Neural progenitor cell (in vitro differentiated cells): ENCODE measurements at regions not wholly inside any gene's neighbourhood (a gene's known extent, or its start where the extent isn't known, plus 50 kb on each side); places are given as distances from the start of the nearest gene placed in this dataset.
"Not testable (repeated sequence)": the region's sequence is repeated elsewhere in the genome, so short reads cannot be mapped to it uniquely, and the experiment has no call there.

Experiments
- EZH2 ChIP-seq: fragments of 200-600 bp; sonication (generic); IDR thresholded peaks from 2 replicates; pipeline ENCODE4 v1.6.1; 2017; ENCODE audit warnings: antibody characterized with exemption, mild to moderate bottlenecking, moderate library complexity
- EZH2phosphoT487 ChIP-seq: fragments of 200-600 bp; sonication (generic); IDR thresholded peaks from 2 replicates; pipeline ENCODE4 v1.6.1; 2017; ENCODE audit warnings: antibody characterized with exemption
- TF ChIP-seq, protein P1 (sequence below): fragments of 200-600 bp; sonication (generic); IDR thresholded peaks from 2 replicates; pipeline ENCODE4 v1.5.1; 2017; ENCODE audit warnings: antibody characterized with exemption, mild to moderate bottlenecking

- TF ChIP-seq, protein P1, sequence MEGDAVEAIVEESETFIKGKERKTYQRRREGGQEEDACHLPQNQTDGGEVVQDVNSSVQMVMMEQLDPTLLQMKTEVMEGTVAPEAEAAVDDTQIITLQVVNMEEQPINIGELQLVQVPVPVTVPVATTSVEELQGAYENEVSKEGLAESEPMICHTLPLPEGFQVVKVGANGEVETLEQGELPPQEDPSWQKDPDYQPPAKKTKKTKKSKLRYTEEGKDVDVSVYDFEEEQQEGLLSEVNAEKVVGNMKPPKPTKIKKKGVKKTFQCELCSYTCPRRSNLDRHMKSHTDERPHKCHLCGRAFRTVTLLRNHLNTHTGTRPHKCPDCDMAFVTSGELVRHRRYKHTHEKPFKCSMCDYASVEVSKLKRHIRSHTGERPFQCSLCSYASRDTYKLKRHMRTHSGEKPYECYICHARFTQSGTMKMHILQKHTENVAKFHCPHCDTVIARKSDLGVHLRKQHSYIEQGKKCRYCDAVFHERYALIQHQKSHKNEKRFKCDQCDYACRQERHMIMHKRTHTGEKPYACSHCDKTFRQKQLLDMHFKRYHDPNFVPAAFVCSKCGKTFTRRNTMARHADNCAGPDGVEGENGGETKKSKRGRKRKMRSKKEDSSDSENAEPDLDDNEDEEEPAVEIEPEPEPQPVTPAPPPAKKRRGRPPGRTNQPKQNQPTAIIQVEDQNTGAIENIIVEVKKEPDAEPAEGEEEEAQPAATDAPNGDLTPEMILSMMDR: not testable (repeated sequence)
- not testable (repeated sequence) for TF ChIP-seq EZH2, EZH2phosphoT487
These were observed 175.5 kb downstream of the TGFB2 start for GRCh38 chr1:218520646-218521045.
